HL-60 (cell line): ENCODE measurements at regions not wholly inside any gene's neighbourhood (a gene's known extent, or its start where the extent isn't known, plus 50 kb on each side); places are given as distances from the start of the nearest gene placed in this dataset.

Source experiments
- GABPA ChIP-seq: IDR thresholded peaks from 2 replicates; pipeline ENCODE4 v1.6.1; 2012; ENCODE audit warnings: low read depth
- POLR2AphosphoS5 ChIP-seq: IDR thresholded peaks from 2 replicates; pipeline ENCODE4 v1.6.1; 2012; ENCODE audit warnings: low read depth
- REST ChIP-seq: IDR thresholded peaks from 2 replicates; pipeline ENCODE4 v1.6.1; 2012; ENCODE audit warnings: low read depth; ENCODE audit not compliant: insufficient replicate concordance
- SPI1 ChIP-seq: IDR thresholded peaks from 2 replicates; pipeline ENCODE4 v1.6.1; 2012; ENCODE audit warnings: low read depth, mild to moderate bottlenecking, borderline replicate concordance
- TF ChIP-seq, protein P1 (sequence below): IDR thresholded peaks from one replicate; pipeline ENCODE4 v1.5.1; 2011; ENCODE audit warnings: low read length, control low read depth, inconsistent platforms; ENCODE audit not compliant: insufficient read depth

GRCh38 chr10:84727398-84727797 lies 399.0 kb downstream of the CCSER2 start:
- no peak for TF ChIP-seq REST
- TF ChIP-seq, protein P1, sequence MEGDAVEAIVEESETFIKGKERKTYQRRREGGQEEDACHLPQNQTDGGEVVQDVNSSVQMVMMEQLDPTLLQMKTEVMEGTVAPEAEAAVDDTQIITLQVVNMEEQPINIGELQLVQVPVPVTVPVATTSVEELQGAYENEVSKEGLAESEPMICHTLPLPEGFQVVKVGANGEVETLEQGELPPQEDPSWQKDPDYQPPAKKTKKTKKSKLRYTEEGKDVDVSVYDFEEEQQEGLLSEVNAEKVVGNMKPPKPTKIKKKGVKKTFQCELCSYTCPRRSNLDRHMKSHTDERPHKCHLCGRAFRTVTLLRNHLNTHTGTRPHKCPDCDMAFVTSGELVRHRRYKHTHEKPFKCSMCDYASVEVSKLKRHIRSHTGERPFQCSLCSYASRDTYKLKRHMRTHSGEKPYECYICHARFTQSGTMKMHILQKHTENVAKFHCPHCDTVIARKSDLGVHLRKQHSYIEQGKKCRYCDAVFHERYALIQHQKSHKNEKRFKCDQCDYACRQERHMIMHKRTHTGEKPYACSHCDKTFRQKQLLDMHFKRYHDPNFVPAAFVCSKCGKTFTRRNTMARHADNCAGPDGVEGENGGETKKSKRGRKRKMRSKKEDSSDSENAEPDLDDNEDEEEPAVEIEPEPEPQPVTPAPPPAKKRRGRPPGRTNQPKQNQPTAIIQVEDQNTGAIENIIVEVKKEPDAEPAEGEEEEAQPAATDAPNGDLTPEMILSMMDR, result no peak
- no peak for TF ChIP-seq GABPA
- no peak for TF ChIP-seq POLR2AphosphoS5
- no peak for TF ChIP-seq SPI1
